Common myeloid progenitor, CD34-positive (primary cell): ENCODE measurements at regions not wholly inside any gene's neighbourhood (a gene's known extent, or its start where the extent isn't known, plus 50 kb on each side); places are given as distances from the start of the nearest gene placed in this dataset.

Experiments used
- CTCF ChIA-PET: fragments of 350-600 bp; sonication (Branson Sonifier 250); formaldehyde crosslinking; loops from one replicate; lab custom pipeline; 2021; ENCODE audit warnings: antibody characterized with exemption; lab: Charles Lee
- POLR2A ChIA-PET: fragments of 350-600 bp; sonication (Branson Sonifier 250); formaldehyde crosslinking; loops from one replicate; lab custom pipeline; 2021; ENCODE audit warnings: antibody characterized with exemption; lab: Charles Lee
- DNase-seq, 3 donors: peaks; one replicate each; pipeline versions ENCODE4 v3.0.0 to v3.0.0-alpha.2; 2013
- H3K27ac ChIP-seq, 2 experiments: 1 replicate in 1 of 2; 2 replicates in 1 of 2; pipeline ENCODE4 v1.7.0; 2013; ENCODE audit warnings: inconsistent platforms in 2 of 2, low read length in 2 of 2, mild to moderate bottlenecking in 2 of 2, low read depth in 1 of 2, moderate library complexity in 1 of 2; ENCODE audit not compliant: severe bottlenecking in 2 of 2, insufficient read depth in 1 of 2, poor library complexity in 1 of 2
- H3K27me3 ChIP-seq, 5 experiments: replicated peaks in 2 of 5; 1 replicate in 3 of 5; 2 replicates in 2 of 5; pipeline versions ENCODE4 v1.6.1 to v1.7.0; 2013; ENCODE audit warnings: low read length in 4 of 5, mild to moderate bottlenecking in 2 of 5, moderate library complexity in 2 of 5, inconsistent platforms in 1 of 5; ENCODE audit not compliant: insufficient read depth in 5 of 5, control insufficient read depth in 4 of 5
- H3K36me3 ChIP-seq, 4 experiments: 1 replicate in 2 of 4; 2 replicates in 2 of 4; pipeline versions ENCODE4 v1.6.1 to v1.7.0; 2013; ENCODE audit warnings: low read length in 3 of 4, control low read depth in 1 of 4, mild to moderate bottlenecking in 1 of 4; ENCODE audit not compliant: control insufficient read depth in 4 of 4, insufficient read depth in 4 of 4
- H3K4me1 ChIP-seq, 4 experiments: 1 replicate in 3 of 4; 2 replicates in 1 of 4; pipeline versions ENCODE4 v1.6.1 to v1.7.1; 2013; ENCODE audit warnings: low read length in 3 of 4, mild to moderate bottlenecking in 3 of 4, control low read depth in 1 of 4, inconsistent platforms in 1 of 4, moderate library complexity in 1 of 4; ENCODE audit not compliant: control insufficient read depth in 4 of 4, insufficient read depth in 4 of 4; ENCODE audit errors: control extremely low read depth in 1 of 4
- H3K4me3 ChIP-seq, 7 experiments: 1 replicate in 4 of 7; 2 replicates in 3 of 7; pipeline versions ENCODE4 v1.5.1 to v1.7.0; 2013; ENCODE audit warnings: mild to moderate bottlenecking in 7 of 7, low read length in 6 of 7, moderate library complexity in 6 of 7, inconsistent platforms in 2 of 7, low read depth in 2 of 7, control low read depth in 1 of 7; ENCODE audit not compliant: insufficient read depth in 4 of 7, control insufficient read depth in 1 of 7; ENCODE audit errors: extremely low read depth in 1 of 7
- H3K9me3 ChIP-seq, 5 experiments: 1 replicate in 4 of 5; 2 replicates in 1 of 5; pipeline versions ENCODE4 v1.6.1 to v1.7.1; 2013; ENCODE audit warnings: low read length in 4 of 5, mild to moderate bottlenecking in 2 of 5, inconsistent platforms in 1 of 5, low read depth in 1 of 5, moderate library complexity in 1 of 5; ENCODE audit not compliant: control insufficient read depth in 4 of 5, insufficient read depth in 2 of 5; ENCODE audit errors: control extremely low read depth in 1 of 5
- WGBS: methylation state at CpG from one replicate; pipeline ENCODE4 v1.1.5; 2013; ENCODE audit not compliant: insufficient coverage; 5-methylcytosine and 5-hydroxymethylcytosine counted together

- CTCF ChIA-PET: no interaction called here
These were observed 130.6 kb upstream of the ZSWIM2 start for GRCh38 chr2:186979439-186980116.

GRCh38 chr2:186977433-186978045 lies 128.6 kb upstream of the ZSWIM2 start:
- no CpG with 5 or more reads among the region's 3 CpGs for WGBS
- DNase-seq: no peak
- Histone ChIP-seq H3K4me1 (no peaks in the 10 kb centered on the region), H3K4me3 (no peak overlapping the region), H3K9me3 (peaks cover 0 to 2% (median 0%) of the 10 kb centered on the region in 5 experiments), H3K27ac (no peak overlapping the region), H3K27me3 (no peaks in the 10 kb centered on the region), H3K36me3 (no peaks in the 10 kb centered on the region)
- ChIA-PET CTCF (no interaction called here), POLR2A (no interaction called here)

More at GRCh38 chr2:186979439-186980116, 130.6 kb upstream of the ZSWIM2 start:
- no peak for DNase-seq
- POLR2A ChIA-PET: no interaction called here
- Histone ChIP-seq H3K4me3 (no peak overlapping the region), H3K27me3 (no peaks in the 10 kb centered on the region), H3K27ac (no peak overlapping the region), H3K4me1 (no peaks in the 10 kb centered on the region), H3K9me3 (peaks cover 0 to 2% (median 0%) of the 10 kb centered on the region in 5 experiments), H3K36me3 (no peaks in the 10 kb centered on the region)
- WGBS: 98% methylated on average over 9 of the region's 10 CpGs

- H3K4me3 ChIP-seq: no peak overlapping the region
- ChIA-PET CTCF (no interaction called here), POLR2A (no interaction called here)
These were observed 127.4 kb upstream of the ZSWIM2 start for GRCh38 chr2:186976329-186976728.

GRCh38 chr2:186972281-186972970 lies 123.5 kb upstream of the ZSWIM2 start:
- 93% methylated on average over 4 of the region's 7 CpGs for WGBS
- ChIA-PET POLR2A (no interaction called here), CTCF (interaction anchor here (1.0 kb wide), 1 partner anchor 23 kb away, joined by 3 read pairs; no protein-coding TSS in a partner anchor)
- no peak for DNase-seq
- Histone ChIP-seq H3K4me1 (no peaks in the 10 kb centered on the region), H3K4me3 (no peak overlapping the region), H3K27ac (no peak overlapping the region), H3K36me3 (no peaks in the 10 kb centered on the region), H3K27me3 (no peaks in the 10 kb centered on the region), H3K9me3 (no peaks in the 10 kb centered on the region)

More at GRCh38 chr2:186976329-186976728, 127.4 kb upstream of the ZSWIM2 start:
- WGBS: 98% methylated on average over 5 of the region's 5 CpGs
- no peak for DNase-seq
- H3K27me3 ChIP-seq: no peaks in the 10 kb centered on the region
- no peaks in the 10 kb centered on the region for H3K9me3 ChIP-seq
- H3K36me3 ChIP-seq: no peaks in the 10 kb centered on the region
- no peaks in the 10 kb centered on the region for H3K4me1 ChIP-seq
- H3K27ac ChIP-seq: no peak overlapping the region

DNA sequence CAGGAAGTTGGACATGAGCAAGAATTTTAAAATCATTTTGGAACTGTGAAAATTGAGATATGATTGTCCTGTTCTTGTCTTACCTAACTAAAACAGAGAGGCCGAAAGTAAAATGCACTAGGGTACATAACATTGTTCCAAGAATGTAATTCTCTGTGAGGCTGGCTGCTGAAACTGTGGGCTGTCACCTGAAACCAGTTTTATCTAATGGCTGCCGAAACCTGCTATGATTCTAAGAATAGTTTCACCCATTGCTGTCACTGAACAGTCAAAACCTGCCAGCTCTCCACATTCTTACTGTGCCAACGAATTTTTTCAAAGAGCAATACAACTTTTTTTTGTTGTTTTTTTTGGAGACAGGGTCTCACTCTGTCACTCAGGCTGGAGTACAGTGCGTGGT lies 119.3 kb upstream of the ZSWIM2 start:
- 86% methylated on average over 3 of the region's 4 CpGs for WGBS
- H3K9me3 ChIP-seq: no peaks in the 10 kb centered on the region
- no peak for DNase-seq

GRCh38 chr2:186966015-186966414 lies 117.0 kb upstream of the ZSWIM2 start:
- Histone ChIP-seq H3K9me3 (peaks cover 0 to 4% (median 0%) of the 10 kb centered on the region in 5 experiments), H3K4me1 (no peaks in the 10 kb centered on the region), H3K36me3 (no peaks in the 10 kb centered on the region), H3K27me3 (no peaks in the 10 kb centered on the region), H3K4me3 (no peak overlapping the region), H3K27ac (no peak overlapping the region)
- POLR2A ChIA-PET: no interaction called here
- WGBS: 81% methylated on average over 3 of the region's 4 CpGs
- no peak for DNase-seq
- CTCF ChIA-PET: no interaction called here

More for the DNA sequence above, 119.3 kb upstream of the ZSWIM2 start:
- Histone ChIP-seq H3K4me1 (no peaks in the 10 kb centered on the region), H3K36me3 (no peaks in the 10 kb centered on the region), H3K27me3 (no peaks in the 10 kb centered on the region), H3K4me3 (no peak overlapping the region), H3K27ac (no peak overlapping the region)
- ChIA-PET POLR2A (no interaction called here), CTCF (no interaction called here)
